Activated naive CD8-positive, alpha-beta T cell (primary cell): ENCODE measurements at regions not wholly inside any gene's neighbourhood (a gene's known extent, or its start where the extent isn't known, plus 50 kb on each side); places are given as distances from the start of the nearest gene placed in this dataset.

Experiments
- H3K27ac Mint-ChIP-seq: one replicate; pipeline ENCODE4 v1.8.0; 2021; ENCODE audit warnings: mixed read lengths
- H3K27me3 Mint-ChIP-seq: one replicate; pipeline ENCODE4 v1.8.0; 2021; ENCODE audit warnings: mixed read lengths
- H3K36me3 Mint-ChIP-seq: one replicate; pipeline ENCODE4 v1.8.0; 2021; ENCODE audit warnings: mixed read lengths
- H3K4me1 Mint-ChIP-seq: one replicate; pipeline ENCODE4 v1.8.0; 2021; ENCODE audit warnings: low read depth, mixed read lengths
- H3K4me3 Mint-ChIP-seq: one replicate; pipeline ENCODE4 v1.8.0; 2021; ENCODE audit warnings: mild to moderate bottlenecking, mixed read lengths
- H3K9me3 Mint-ChIP-seq: one replicate; pipeline ENCODE4 v1.8.0; 2021; ENCODE audit warnings: low read depth, mixed read lengths

DNA sequence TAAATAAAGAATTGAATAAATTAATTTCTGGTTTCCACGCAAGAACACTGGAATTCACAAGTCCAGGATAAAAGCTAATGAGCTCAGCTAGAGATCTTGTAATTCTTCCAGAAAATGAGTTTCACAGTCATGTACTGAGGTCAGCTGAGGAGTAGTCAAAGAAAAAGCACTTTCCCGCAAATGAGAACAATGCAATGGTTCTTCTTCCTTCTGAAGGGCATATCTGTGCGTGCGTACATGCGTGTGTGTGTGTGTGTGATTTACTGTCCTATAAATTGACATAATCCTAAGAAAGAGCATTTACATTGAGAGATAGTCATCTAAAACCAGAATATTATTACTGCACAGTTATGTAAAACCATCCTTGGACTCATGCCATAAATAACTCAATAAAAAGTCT, 968.9 kb upstream of the EYS start:
- Mint-ChIP-seq H3K27me3 (no peaks in the 10 kb centered on the region), H3K36me3 (no peaks in the 10 kb centered on the region), H3K9me3 (no peaks in the 10 kb centered on the region), H3K4me1 (no peaks in the 10 kb centered on the region), H3K27ac (no peak overlapping the region), H3K4me3 (no peak overlapping the region)

DNA sequence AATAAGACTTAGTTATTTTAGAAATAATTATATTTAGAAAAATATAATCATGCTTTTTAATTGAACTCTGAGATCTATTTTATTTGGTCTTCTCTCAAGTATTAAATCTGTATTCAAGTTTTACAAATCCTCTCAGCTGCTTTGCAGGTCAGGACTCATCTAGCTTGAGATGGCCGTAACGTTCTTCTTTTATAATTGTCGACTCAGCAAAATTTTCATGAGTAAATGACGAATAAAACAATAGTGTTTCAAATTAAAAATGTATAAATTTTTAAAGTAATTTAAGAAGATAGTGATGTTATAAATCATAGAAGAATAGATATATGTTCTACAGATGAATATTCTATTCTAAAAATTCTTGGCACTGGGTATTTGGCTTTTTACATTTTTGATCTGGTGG, 957.1 kb upstream of the EYS start:
- no peaks in the 10 kb centered on the region for H3K4me1 Mint-ChIP-seq

DNA sequence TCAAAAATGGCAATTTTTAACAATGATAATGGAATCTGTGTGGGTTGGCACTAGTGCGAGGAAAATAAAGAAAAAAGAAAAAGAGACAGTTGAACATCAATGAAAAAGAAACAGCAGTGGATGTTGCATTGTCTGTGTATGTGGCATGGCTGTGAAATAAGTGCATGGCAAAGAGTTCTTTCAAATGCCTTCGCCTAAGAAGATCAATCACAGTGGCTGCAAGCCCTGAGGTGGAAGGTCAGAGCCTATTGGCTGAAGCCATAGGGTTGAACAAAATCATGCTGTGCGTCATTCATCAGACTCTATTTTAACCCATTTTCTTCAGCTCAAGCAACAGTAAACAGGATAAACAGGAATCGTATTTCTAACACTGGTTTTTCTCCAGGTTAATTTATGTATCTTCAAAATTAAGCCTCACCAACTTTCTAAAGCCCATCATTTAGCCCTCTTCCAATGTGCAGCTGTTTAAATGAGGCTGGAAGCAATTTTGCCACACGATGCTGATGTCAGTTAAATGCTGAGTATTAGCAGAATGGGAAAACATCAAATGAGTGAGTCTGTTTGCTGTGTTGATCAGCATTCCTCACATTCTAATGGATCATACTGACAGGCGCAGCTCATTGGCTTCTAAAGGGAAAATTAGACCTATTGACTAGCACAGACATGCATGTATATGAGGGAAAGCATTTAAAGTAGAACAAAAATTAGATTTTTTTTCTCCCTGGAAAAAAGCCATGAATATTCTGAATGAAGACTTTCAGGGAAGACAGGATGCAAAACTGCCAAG, 955.9 kb upstream of the EYS start:
- Mint-ChIP-seq H3K4me1 (no peaks in the 10 kb centered on the region), H3K27ac (no peak overlapping the region), H3K36me3 (no peaks in the 10 kb centered on the region), H3K27me3 (no peaks in the 10 kb centered on the region), H3K4me3 (no peak overlapping the region), H3K9me3 (peaks cover 4% of the 10 kb centered on the region)

More for the DNA sequence above, 957.1 kb upstream of the EYS start:
- no peaks in the 10 kb centered on the region for H3K27me3 Mint-ChIP-seq
- no peaks in the 10 kb centered on the region for H3K36me3 Mint-ChIP-seq
- H3K4me3 Mint-ChIP-seq, result no peak overlapping the region
- H3K9me3 Mint-ChIP-seq, result peaks cover 9% of the 10 kb centered on the region
- H3K27ac Mint-ChIP-seq, result no peak overlapping the region

DNA sequence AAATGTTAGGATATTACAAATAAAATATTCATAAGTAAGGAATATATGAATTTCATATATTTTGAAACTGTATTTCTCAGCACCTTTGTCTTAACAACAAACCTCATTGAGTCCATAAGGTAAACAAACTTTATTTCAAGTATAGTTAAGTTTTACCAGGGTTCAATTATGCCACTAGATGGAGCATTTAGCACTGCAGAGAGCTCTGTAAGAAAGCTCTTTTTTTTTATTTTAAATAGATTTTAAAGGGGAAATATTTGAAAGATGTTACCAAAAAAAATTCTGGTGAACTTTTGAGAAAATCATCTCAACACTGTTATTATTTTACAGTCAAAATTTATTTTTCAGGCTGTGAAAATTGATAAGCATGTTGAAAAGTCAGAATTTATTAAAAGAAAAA, 955.2 kb upstream of the EYS start:
- H3K27ac Mint-ChIP-seq, result no peak overlapping the region
- no peaks in the 10 kb centered on the region for H3K36me3 Mint-ChIP-seq
- H3K4me1 Mint-ChIP-seq, result no peaks in the 10 kb centered on the region
- H3K9me3 Mint-ChIP-seq, result peaks cover 4% of the 10 kb centered on the region
- H3K27me3 Mint-ChIP-seq, result no peaks in the 10 kb centered on the region
- H3K4me3 Mint-ChIP-seq, result no peak overlapping the region

DNA sequence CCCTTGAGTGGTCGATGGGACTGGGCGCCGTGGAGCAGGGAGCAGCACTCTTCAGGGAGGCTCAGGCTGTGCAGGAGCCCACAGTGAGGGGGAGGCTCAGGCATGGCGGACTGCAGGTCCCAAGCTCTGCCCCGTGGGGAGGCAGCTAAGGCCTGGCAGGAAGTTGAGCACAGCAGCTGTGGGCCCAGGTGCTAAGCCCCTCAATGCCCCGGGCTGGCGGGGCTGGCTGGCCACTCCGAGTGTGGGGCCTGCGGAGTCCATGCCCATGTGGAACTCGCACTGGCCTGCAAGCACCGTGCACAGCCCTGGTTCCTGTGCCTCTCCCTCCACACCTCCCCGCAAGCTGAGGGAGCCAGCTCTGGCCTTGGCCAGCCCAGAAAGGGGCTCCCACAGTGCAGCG, 948.4 kb upstream of the EYS start:
- Mint-ChIP-seq H3K9me3 (peaks cover 4% of the 10 kb centered on the region), H3K27me3 (no peaks in the 10 kb centered on the region), H3K4me3 (no peak overlapping the region), H3K27ac (no peak overlapping the region), H3K36me3 (no peaks in the 10 kb centered on the region), H3K4me1 (no peaks in the 10 kb centered on the region)

DNA sequence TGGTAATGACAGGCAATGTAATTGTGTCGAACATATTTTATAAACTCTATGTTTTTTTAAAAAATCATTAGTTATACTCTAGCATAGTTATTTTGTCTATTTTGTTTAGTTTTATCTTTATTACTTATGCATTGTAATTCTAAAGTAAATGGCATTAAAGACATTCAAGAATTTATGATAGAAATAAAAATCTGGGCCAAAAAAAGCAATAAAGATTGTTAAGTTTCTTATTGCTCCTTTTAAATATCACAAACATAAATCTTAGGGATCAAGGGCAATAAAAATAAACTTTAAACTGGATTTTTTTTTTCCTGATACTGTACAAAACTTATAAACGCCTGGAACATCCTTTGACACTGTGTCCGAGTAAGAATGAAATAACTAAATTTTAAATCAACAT, 931.5 kb upstream of the EYS start:
- Mint-ChIP-seq H3K4me3 (no peak overlapping the region), H3K36me3 (no peaks in the 10 kb centered on the region), H3K27ac (no peak overlapping the region), H3K4me1 (no peaks in the 10 kb centered on the region), H3K9me3 (peaks cover 14% of the 10 kb centered on the region), H3K27me3 (no peaks in the 10 kb centered on the region)

DNA sequence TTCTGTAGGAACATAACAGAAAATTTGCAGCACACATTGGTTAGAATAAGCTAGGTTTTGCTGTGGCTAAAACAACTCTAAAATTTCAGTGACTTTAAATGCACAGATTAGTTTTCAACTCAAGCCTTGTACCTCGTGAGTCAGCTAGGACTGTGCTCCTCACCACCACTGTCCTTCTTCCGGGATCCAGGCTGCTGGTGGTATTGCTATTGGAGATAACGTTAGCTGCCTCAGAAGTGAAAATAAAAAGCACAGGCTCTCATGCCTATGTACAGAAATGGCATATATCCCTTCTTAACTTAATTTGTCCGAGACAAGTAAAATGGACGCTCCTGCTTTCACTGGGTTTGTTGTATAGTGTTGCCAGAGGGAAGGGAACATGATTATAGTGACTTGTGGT, 931.1 kb upstream of the EYS start:
- H3K4me1 Mint-ChIP-seq, result no peaks in the 10 kb centered on the region
- no peak overlapping the region for H3K4me3 Mint-ChIP-seq
- H3K36me3 Mint-ChIP-seq, result no peaks in the 10 kb centered on the region
- peaks cover 14% of the 10 kb centered on the region for H3K9me3 Mint-ChIP-seq
- H3K27me3 Mint-ChIP-seq, result no peaks in the 10 kb centered on the region
- no peak overlapping the region for H3K27ac Mint-ChIP-seq

DNA sequence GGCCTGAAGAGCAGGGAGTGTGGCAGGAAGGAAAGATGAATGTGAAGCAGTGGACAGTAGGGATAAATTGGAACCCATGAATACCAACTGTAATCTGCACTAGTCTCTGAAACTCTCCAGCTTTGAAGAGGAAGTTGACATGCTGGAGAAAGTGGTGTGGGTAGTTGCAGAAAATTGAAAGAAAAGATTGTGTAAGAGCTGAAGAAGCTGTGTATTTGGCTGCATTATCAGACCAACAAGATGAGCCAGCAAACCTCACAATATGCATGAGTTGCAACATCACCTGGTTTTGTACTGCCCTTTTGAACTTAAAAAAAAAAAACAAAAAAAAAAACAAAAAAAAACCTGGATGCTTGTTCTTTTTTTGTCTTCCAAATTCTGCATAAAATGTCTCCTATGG, 921.9 kb upstream of the EYS start:
- Mint-ChIP-seq H3K4me1 (no peaks in the 10 kb centered on the region), H3K9me3 (no peaks in the 10 kb centered on the region), H3K27me3 (no peaks in the 10 kb centered on the region), H3K4me3 (no peak overlapping the region), H3K36me3 (no peaks in the 10 kb centered on the region), H3K27ac (no peak overlapping the region)

DNA sequence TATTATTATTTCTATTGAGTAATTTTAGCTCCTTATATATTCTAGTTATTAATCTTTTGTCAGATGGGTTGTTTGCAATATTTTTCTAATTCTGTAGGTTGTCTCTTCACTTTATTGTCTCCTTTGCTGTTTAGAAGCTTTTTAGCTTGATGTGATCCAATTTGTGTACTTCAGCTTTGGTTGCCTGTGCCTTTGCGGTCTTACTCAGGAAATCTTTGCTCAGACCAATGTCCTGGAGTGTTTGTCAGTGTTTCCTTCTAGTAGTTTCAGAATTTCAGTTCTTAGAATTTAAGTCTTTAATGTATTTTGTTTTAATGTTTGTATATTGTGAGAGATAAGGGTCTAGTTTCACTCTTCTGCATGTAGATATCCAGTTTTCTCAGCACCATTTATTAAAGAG, 916.0 kb upstream of the EYS start:
- Mint-ChIP-seq H3K27me3 (no peaks in the 10 kb centered on the region), H3K27ac (no peak overlapping the region), H3K4me3 (no peak overlapping the region), H3K36me3 (no peaks in the 10 kb centered on the region), H3K9me3 (no peaks in the 10 kb centered on the region), H3K4me1 (no peaks in the 10 kb centered on the region)

DNA sequence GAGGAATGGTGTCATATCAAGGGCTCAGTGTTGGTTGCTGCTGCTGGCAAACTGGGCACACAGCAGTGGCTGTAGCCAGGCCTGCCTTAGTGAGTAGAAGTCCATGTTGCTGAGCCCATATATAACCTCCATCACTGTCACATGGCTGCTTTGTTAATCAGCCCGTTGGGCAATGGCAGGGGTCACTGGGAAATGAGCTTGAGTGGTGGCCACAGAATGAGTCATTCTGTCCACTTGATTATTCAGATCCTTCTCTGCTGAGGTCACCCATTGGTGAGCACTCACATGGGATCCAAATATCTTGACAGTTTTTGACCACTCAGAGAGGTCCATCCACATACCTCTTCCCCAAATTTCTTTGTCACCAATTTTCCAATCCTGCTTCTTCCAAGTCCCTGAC, 898.9 kb upstream of the EYS start:
- Mint-ChIP-seq H3K9me3 (peaks cover 9% of the 10 kb centered on the region), H3K36me3 (no peaks in the 10 kb centered on the region), H3K27me3 (no peaks in the 10 kb centered on the region), H3K4me1 (no peaks in the 10 kb centered on the region), H3K27ac (no peak overlapping the region), H3K4me3 (no peak overlapping the region)

DNA sequence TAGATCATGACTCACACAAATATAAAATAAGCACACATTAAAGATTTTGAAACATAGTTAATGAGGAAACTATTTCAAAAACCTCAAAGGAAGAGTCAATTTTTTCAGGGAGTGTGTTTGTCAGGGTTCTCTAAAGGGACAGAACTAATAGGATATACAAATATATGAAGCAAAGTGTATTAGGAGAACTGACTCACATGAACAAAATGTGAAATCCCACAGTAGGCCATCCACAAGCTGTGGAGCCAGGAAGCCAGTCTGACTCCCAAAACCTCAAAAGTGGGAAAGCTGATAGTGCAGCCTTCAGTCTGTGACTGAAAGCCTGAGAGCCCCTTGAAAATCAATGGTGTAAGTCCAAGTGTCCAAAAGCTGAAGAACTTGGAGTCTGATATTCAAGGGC, 898.0 kb upstream of the EYS start:
- Mint-ChIP-seq H3K27me3 (no peaks in the 10 kb centered on the region), H3K4me3 (no peak overlapping the region), H3K9me3 (peaks cover 9% of the 10 kb centered on the region), H3K27ac (no peak overlapping the region), H3K36me3 (no peaks in the 10 kb centered on the region), H3K4me1 (no peaks in the 10 kb centered on the region)

DNA sequence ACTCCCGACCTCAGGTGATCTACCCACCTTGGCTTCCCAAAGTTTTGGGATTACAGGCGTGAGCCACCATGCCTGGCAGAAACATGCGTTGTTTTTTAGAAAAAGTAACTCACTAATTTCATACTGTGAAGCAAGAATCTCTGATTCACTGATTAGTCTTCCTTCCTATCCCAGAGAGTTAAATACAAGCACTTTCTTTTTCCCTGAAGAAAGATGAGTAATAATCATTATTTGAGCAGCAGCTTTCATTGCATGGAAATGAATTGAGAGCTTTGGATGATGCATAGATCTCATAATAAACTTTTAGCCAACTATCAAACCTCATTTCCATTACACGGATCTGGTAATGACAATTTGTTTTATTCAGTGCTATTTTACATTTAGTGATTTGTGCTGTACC, 892.5 kb upstream of the EYS start:
- Mint-ChIP-seq H3K27ac (no peak overlapping the region), H3K36me3 (no peaks in the 10 kb centered on the region), H3K9me3 (peaks cover 5% of the 10 kb centered on the region), H3K4me1 (no peaks in the 10 kb centered on the region), H3K27me3 (no peaks in the 10 kb centered on the region), H3K4me3 (no peak overlapping the region)

DNA sequence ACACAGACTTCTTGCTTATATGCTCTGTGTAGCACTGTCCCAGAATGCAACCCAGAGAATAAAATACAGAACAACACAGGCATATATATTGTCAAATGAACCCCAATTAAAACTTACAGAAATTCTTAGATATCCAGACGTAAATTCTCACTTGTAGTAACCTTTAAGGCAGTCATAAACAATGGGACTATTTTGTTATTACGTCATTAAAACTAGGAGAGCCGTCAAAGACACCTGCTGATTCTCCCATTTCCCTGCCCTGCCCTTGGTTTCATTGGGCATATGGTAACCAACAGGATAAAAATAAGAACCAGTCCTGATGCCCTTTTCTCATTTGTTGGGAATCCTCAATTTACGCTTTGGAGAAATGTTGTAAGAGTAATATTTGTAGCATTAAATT, 871.3 kb upstream of the EYS start:
- no peaks in the 10 kb centered on the region for H3K36me3 Mint-ChIP-seq
- no peaks in the 10 kb centered on the region for H3K27me3 Mint-ChIP-seq
- H3K4me1 Mint-ChIP-seq, result no peaks in the 10 kb centered on the region
- H3K9me3 Mint-ChIP-seq, result peaks cover 8% of the 10 kb centered on the region
- no peak overlapping the region for H3K4me3 Mint-ChIP-seq
- H3K27ac Mint-ChIP-seq, result no peak overlapping the region

DNA sequence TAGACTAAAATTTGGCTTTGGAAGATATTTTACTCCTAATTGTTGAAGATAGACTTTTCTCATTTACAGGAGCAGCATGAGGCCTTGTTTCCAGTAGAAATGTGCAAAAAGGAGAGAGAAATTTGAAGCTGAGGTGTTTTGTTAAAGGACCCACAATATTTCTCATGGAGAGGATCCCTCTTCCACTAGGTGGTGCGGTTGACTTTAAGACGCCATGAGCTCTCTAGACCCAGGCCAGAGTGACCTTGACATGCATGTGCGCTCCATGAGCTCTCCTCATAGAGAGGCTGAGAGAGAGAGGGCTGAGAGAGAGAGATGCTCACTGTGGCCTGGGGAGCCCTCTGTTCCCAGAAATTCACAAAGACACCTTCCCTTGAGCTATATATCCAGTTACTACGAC, 861.2 kb upstream of the EYS start:
- Mint-ChIP-seq H3K4me1 (no peaks in the 10 kb centered on the region), H3K9me3 (peaks cover 4% of the 10 kb centered on the region), H3K27ac (no peak overlapping the region), H3K4me3 (no peak overlapping the region), H3K36me3 (no peaks in the 10 kb centered on the region), H3K27me3 (no peaks in the 10 kb centered on the region)

DNA sequence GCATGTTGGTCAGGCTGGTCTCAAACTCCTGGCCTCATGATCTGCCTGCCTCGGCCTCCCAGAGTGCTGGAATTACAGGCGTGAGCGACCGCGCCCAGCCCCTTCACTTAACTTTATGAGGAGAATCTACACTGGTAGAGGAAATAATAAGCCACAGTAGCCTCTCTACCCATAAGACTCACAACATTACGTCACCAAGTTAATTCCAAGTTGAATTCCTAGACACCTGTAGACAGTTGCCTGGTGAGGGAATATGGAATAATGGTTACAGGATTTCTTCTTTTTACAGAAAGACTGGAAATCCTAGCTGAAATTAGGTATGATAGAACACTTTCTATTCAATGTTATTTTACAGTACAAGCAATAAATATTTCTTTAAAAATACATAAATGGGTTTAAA, 854.5 kb upstream of the EYS start:
- Mint-ChIP-seq H3K9me3 (no peaks in the 10 kb centered on the region), H3K27me3 (no peaks in the 10 kb centered on the region), H3K36me3 (no peaks in the 10 kb centered on the region), H3K4me3 (no peak overlapping the region), H3K27ac (no peak overlapping the region), H3K4me1 (no peaks in the 10 kb centered on the region)

DNA sequence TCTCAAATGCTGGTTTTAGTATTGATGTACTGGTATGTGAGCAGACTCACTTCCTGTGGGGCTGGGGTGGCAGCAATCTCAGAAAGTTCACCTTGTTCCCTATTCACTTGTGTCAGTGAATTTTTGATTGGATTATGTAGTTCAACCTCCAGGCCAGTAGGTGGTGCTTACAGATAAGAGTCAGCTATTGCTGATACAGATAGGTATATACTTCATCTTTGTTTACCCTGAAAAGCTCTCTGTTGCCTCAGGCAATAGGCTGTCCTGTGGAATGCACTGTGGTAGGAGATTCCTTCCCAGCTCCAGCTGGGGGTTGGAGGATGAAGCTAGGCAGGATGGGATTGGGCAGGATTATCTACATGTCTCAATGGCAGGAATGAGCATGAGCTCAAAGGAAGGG, 851.2 kb upstream of the EYS start:
- no peak overlapping the region for H3K27ac Mint-ChIP-seq
- H3K27me3 Mint-ChIP-seq, result no peaks in the 10 kb centered on the region
- peaks cover 14% of the 10 kb centered on the region for H3K9me3 Mint-ChIP-seq
- no peaks in the 10 kb centered on the region for H3K4me1 Mint-ChIP-seq
- no peak overlapping the region for H3K4me3 Mint-ChIP-seq
- no peaks in the 10 kb centered on the region for H3K36me3 Mint-ChIP-seq
